Activated effector memory CD4-positive, alpha-beta T cell treated with Interleukin-2 at 50 U/mL for 16 hours (primary cell): ENCODE measurements at regions not wholly inside any gene's neighbourhood (a gene's known extent, or its start where the extent isn't known, plus 50 kb on each side); places are given as distances from the start of the nearest gene placed in this dataset.
"Not testable (repeated sequence)": the region's sequence is repeated elsewhere in the genome, so short reads cannot be mapped to it uniquely, and the experiment has no call there.

Experiments
- DNase-seq: peaks from one replicate; pipeline ENCODE4 v3.0.0-alpha.2; 2020

GRCh38 chr13:86426437-86426836, 627.2 kb upstream of the SLITRK6 start:
- DNase-seq: no peak

GRCh38 chr13:86429756-86430155, 630.5 kb upstream of the SLITRK6 start:
- DNase-seq: no peak

- no peak for DNase-seq
Measured at GRCh38 chr13:86438034-86438433, 638.8 kb upstream of the SLITRK6 start.

GRCh38 chr13:86445206-86445605, 646.0 kb upstream of the SLITRK6 start:
- DNase-seq: no peak

GRCh38 chr13:86445672-86446071, 646.5 kb upstream of the SLITRK6 start:
- no peak for DNase-seq

- no peak for DNase-seq
Measured at GRCh38 chr13:86446311-86446710, 647.1 kb upstream of the SLITRK6 start.

GRCh38 chr13:86447479-86447878, 648.3 kb upstream of the SLITRK6 start:
- no peak for DNase-seq

GRCh38 chr13:86462011-86462410, 662.8 kb upstream of the SLITRK6 start:
- no peak for DNase-seq

GRCh38 chr13:86464193-86464592, 665.0 kb upstream of the SLITRK6 start:
- no peak for DNase-seq

GRCh38 chr13:86474971-86475370, 675.8 kb upstream of the SLITRK6 start:
- no peak for DNase-seq

- no peak for DNase-seq
Measured at GRCh38 chr13:86476656-86477055, 677.4 kb upstream of the SLITRK6 start.

- DNase-seq: no peak
Measured at GRCh38 chr13:86486582-86486981, 687.4 kb upstream of the SLITRK6 start.

- DNase-seq: no peak
Measured at GRCh38 chr13:86491121-86491520, 691.9 kb upstream of the SLITRK6 start.

GRCh38 chr13:86501931-86502330, 702.7 kb upstream of the SLITRK6 start:
- DNase-seq: not testable (repeated sequence)

GRCh38 chr13:86510792-86511191, 711.6 kb upstream of the SLITRK6 start:
- DNase-seq: no peak

- DNase-seq: no peak
Measured at GRCh38 chr13:86541461-86541860, 742.2 kb upstream of the SLITRK6 start.

- DNase-seq: no peak
Measured at GRCh38 chr13:86554066-86554465, 754.8 kb upstream of the SLITRK6 start.

- no peak for DNase-seq
Measured at GRCh38 chr13:86559901-86560300, 760.7 kb upstream of the SLITRK6 start.

- no peak for DNase-seq
Measured at GRCh38 chr13:86562866-86563265, 763.6 kb upstream of the SLITRK6 start.

GRCh38 chr13:86563308-86563707, 764.1 kb upstream of the SLITRK6 start:
- DNase-seq: no peak

- no peak for DNase-seq
Measured at GRCh38 chr13:86567119-86567518, 767.9 kb upstream of the SLITRK6 start.

GRCh38 chr13:86569119-86569518, 769.9 kb upstream of the SLITRK6 start:
- DNase-seq: no peak

- no peak for DNase-seq
Measured at GRCh38 chr13:86569974-86570373, 770.8 kb upstream of the SLITRK6 start.

- no peak for DNase-seq
Measured at GRCh38 chr13:86572115-86572514, 772.9 kb upstream of the SLITRK6 start.

- DNase-seq: no peak
Measured at GRCh38 chr13:86579662-86580061, 780.4 kb upstream of the SLITRK6 start.

GRCh38 chr13:86581706-86582105, 782.5 kb upstream of the SLITRK6 start:
- no peak for DNase-seq
